HPDE6-E6E7 (cell line): ENCODE measurements at regions not wholly inside any gene's neighbourhood (a gene's known extent, or its start where the extent isn't known, plus 50 kb on each side); places are given as distances from the start of the nearest gene placed in this dataset.
A peak's percentile ranks its signal among the peaks of the same experiment; 100 is the strongest.

Source experiments
- DNase-seq: peaks from one replicate; pipeline ENCODE4 v3.0.0; 2011; ENCODE audit warnings: missing footprints; ENCODE audit errors: extremely low spot score

DNA sequence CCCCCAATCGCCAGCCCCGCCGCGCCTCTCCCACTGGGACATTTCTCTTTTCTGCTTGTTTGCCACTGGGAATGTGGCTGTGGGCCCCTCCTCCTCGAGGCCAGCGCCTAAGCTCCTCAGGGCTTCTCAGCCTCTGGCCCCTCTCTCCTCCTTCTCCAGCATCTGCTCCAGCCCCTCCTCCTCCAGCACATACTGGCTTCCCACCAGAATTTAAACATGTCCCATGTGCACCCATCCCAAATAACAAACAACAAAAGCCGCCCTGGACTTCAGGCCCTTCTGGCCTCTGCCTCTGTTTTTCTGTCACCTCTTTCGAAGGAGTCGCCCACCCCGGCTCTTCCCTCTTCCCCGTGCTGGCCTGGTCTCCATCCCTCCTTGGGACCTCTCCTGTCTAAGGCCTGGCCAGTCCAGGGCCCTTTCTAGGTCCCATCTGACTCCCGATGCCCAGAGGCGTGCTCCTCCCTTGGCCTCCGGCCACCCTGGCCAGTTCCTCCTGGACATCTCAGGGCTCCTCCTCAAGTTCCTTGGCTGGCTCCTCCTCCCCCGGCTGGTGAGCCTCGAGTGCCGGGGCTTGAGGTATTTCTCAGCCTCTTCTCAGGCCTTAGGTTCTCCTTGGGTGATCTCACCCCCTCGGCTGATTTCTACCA is 94.6 kb upstream of the SLC6A6 start:
- DNase-seq: no peak

DNA sequence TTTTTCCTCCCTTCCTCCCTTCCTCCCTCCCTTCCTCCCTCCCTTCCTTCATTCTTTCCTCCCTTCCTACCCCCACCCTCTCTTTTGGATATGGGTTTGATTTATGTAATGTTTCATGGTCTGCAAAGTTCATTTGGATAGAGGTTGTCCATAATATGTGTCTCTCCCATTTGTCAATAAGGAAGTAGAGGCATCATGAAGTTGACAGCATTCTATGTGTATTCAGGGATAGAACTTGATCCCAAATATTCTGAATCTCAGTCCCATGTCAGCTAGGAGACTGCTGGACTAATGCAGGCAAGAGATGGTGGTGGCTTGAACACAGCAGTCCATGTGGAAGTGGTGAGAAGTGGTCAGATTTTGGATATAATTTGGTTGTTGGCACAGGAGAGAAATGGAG is 90.7 kb upstream of the SLC6A6 start:
- DNase-seq: no peak

DNA sequence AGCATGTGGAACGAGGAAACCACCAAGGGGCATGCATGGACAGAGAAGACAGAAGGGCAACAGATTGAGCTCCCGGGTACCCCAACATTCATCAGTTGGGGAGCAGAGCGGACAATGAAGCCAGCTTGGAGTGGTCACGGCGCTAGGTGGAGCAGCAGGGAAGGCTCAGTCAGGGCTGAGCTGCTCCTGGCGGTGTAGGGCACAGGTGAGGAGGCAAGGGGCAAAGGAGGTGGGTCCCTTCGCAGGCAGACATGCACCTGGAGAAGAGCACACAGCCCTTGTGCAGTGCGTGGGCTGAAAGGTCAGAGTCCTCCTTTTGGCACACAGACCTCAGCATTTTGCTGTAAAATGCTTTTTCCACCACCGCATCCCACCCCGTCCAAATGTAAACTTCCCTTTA is 90.0 kb upstream of the SLC6A6 start:
- no peak for DNase-seq

DNA sequence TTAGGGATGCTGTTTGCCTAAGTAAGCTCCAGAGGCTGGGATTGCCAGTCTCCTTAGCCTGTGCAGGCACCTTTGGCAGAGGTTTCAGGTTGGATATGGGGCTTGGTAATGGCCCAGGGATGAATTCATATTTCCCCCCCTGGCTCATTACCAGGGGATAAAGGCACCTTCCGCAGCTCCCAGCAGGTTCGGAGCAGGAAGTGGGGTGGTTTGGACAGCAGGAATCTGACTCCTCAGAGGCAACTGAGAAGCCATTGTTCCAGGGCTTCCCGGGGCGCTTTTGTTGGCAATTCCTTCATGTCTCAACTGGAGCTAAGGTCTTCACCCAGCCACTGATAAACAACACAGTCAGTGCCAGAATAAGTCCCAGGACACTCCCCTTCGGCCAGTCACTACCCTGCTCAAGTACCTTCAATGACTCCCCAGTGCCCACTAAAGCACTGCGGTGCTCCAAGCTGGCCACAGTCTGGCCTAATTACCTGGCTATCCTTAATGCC is 85.3 kb upstream of the SLC6A6 start:
- DNase-seq: no peak

DNA sequence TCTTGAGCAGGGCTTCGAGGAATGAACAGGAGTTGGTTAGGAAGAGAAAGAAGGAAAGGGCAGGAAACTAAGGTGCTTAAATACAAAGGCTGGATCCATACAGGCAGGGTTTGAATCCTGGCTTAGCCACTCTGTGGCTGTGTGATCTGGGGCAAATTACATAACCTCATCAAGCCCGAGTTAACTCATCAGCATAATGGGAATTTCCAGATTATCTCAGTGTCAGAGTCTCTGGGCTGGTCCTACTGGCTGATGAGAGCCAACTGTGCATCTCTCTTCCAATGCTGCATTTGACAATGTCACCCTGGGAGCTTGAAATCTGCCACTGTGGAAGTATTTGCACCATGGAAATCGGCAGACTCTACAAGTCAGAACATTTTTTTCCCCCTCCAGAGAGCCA is 83.8 kb upstream of the SLC6A6 start:
- DNase-seq: no peak

DNA sequence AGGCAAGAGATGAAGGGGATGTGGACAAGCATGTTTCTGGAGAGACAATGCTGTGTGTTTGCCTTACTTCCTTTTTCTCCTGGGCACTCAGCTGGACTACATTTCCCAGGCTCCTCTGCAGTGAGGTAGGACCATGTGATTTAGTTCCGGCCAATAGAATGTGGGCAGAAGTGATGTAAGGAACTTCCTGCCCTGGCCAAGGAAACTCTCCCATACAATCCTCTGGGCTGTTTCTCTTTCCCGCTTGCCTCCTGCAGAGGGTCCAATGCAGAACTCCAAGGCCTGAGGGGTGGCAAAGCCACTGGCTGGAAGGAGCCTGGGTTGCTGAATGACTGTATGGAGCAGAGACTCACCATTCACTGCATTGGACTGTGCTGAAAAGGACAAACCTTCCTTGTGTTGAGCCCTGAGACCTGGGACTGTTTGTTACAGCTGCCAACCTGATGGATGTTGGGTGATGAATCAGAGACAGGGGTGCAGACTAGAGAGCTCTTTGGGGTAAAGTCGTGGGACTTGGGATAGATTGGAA is 82.7 kb upstream of the SLC6A6 start:
- no peak for DNase-seq

DNA sequence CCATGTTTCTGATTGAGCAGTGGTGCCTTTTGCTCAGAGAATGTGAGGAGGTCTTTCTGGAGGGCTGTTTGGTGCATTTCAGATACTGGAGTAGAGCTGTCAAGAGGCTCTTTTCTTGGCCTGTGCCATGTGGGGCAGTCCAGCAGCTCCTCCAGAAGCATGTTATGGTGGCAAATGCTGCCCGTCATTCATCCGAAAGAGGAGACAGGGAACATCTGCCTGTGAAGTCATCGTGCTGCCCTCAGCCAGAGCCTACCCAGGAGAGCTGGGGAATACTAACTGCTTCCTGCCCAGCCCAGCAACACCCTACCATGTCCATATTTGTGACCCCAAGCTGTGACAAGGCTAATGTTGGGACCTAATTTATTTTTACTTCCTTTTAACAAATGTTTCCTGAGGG is 82.2 kb upstream of the SLC6A6 start:
- DNase-seq: no peak

DNA sequence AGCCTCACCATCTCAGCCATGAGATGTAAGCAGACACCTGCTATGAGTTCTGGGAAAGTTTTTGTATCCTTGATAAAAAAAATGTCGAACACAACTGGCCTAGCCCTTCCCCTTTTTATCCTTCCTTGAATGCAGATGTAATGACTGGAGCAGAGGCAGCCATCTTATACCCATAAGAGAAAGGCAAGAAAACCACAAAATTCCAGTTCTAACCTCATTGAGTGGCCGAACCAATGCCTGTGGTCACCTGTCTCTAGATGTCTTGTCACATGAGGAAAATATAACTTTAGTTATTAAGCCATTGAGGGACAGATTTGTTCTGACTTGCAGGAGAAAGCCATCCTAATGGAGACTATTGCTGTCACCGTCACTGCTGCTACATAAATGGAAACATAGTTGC is 80.4 kb upstream of the SLC6A6 start:
- DNase-seq: no peak

DNA sequence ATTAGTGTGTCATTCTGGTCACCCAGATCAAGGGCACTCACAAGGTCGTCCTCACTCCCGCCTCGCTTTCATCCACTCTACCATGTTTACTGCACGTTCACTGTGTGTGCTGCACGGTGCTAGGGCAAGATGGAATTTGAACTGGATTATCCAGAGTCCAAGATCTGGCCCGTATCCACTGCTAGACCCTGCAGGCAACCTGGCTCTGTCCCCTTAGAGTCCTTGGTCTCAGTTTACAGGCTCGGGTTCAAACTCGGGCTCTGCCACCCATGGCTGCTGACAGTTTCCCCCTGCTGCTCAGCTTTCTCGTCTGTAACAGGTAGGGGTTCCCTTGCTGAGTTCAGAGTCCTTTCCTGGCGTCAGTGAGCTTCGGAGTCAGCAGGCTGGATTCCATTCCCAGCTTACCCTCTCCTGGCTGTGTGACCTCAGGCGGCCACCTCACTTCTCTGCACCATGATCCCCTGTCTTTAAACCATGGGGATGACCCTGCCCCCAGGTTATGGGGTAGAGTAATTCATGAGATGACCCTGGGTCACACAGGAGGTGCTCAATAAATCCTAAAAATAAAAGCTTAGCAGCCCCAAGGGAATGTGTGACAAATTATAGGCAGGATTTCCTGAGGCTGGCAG is 79.6 kb upstream of the SLC6A6 start:
- no peak for DNase-seq

DNA sequence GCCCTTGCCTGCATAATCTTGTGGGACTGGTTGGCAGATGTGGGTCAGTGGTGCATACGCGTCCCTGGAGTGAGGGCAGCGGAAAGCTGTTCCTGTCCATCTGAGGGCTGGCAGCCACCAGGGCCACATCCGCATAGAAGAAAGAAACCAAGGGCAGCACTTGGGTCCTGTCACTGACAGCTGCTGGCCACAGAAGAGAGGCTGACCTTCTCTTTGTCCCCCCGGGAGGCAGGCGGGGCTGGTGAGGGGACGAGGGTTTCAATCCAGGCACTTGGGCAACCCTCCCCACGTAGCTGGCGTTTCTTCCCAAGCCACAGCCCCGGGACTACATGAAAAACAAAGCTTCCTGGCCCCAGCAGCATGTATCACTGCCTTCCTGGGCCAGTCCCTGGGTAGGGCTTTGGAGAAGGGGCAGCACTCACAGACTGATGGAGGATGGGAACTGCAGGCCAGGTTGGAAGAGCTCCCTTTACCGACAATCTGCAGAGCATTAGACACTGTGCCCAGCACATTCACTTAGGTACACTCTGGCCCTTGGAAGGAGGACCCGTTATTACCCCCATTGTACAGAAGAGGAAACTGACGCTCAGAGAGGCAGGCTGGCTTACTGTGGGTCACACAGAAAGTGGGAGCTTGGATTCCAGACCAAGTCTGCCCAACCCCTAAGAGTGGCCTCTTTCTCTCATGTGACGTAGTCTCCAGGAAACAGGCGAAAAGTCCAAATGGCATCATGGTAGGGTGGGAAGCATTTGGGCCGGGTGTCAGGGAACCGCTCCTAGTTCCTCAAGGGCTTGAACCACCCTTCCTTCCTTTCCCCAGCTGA is 78.8 kb upstream of the SLC6A6 start:
- no peak for DNase-seq

DNA sequence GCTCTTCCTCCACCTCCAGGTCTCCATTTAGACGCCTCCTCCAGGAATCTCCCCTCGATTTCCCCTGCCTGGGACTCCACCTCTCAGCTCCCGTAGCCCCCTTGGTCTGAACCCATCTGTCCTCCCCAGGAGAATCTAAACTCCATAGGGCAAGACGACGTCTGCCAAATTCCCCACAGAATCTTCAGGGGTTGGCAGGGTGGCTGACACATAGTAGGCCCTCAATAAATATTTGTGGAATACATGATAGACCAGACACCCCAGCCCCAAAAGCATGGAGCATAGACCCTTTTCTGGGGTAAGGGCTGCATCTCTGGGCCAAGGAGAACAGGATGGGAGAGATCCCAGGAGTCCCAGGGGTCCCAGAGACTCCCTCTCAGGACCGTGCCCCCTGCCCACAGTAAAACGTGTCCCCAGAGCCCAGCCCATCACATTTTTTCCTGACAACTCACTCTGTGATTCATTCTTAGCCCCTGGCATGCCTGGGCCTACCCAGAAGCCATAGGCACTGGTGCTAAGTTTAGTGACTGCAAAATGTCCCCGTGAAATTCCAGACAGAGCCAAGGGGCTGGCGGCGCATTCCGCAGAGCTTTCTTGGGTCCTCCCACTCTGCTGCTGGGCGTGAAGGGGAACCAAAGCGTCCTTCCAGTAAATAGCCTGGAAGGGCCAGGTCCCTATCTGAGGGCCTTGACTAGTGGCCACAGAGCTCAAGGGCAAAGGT is 78.0 kb upstream of the SLC6A6 start:
- DNase-seq: no peak

DNA sequence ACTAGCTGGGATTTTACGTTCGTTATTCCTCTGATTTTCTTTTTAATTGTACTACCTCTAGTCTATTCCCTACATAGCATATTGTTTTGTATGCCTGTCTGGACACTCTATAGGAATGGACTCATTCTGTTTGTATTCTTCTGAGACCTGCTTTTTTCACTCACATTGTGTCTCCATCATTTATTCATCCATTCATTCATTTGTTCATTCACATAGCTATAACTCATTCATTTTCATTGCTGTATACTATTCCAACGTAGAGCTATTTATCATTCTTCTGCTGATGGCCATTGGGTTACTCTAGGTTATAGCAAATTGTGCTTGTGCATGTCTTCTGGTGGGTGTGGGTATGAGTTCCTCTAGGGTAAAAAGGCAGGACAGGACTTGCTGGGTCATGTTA is 74.0 kb upstream of the SLC6A6 start:
- DNase-seq: no peak

DNA sequence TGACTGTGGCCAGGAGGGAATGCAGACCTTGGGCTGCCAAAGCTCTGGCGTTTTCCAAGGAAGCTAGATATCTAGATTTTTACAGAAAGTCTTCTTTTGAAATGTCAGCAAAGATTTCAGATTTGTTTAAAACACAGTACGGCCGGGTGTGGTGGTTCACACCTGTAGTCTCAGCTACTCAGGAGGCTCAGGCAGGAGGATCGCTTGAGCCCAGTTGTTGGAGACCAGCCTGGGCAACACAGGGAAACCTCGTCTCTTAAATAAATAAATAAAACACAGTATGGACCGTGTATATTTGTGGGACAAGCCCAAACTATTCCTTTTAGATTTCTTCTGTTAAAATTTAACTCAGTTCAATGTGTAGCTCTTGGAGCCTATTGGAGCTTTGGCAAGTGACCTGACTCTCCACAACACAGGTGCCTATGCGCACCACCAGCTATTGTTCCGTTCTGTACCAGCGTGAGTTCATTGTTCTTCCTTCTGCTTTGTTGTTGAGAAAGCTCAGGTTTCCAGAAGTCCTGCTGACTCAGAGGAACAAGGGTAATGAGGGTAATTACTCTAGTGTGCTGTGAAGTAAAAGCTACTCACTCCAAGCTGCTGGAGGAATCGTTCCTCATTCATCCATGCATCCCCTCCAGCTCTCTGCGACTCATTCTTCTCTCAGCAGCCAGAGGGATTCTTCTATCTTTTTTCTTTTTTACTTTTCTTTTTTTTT is 73.1 kb upstream of the SLC6A6 start:
- peak; percentile 31 for DNase-seq

DNA sequence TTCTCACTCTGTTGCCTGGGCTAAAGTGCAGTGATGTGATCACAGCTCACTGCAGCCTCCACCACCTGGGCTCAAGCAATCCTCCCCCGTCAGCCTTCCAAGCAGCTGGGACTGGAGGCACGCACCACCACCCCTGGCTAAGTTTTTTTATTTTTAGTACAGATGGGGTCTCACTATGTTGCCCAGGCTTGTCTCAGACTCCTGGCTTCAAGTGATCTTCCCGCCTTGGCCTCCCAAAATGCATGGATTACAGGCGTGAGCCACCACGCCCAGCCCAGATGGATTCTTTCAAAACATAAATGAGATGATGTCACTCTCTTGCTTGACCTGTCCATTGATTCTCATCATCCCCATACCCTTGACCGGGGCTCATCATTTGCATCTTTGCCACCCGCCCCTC is 72.6 kb upstream of the SLC6A6 start:
- no peak for DNase-seq

DNA sequence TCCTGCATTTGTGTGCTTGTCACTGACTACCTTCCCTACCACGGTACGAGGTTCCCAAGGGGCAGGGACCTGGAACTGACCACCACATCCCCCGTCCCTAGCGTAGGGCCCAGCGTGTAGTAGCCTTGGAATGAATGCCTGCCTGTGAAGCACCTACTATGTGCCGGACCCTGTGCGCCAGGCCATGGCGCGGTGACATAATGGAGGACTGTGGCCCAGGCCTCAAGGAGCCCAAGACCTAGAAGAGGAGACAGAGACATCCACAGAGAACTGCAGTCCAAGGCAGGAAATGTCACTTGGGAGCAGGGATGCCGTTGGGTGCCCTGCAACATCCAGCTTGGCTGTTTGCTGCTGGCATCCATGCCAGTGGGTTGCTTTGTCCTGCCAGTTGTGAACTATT is 71.9 kb upstream of the SLC6A6 start:
- DNase-seq: no peak

DNA sequence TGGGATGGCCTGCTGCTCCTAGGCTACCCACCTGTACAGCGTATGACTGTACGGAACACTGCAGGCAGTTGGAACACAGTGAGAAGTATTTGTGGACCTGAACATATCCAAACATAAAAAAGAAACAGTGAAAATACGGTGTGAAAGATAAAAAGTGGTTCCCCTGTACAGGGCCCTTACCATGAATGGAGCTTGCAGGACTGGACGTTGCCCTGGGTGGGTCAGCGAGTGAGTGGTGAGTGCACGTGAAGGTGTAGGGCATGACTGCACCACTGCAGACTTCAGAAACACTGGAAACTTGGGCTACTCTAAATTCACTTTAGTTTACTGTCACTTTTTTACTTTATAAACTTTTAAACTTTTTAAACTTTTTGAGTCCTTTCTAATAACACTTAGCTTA is 71.2 kb upstream of the SLC6A6 start:
- DNase-seq: no peak

DNA sequence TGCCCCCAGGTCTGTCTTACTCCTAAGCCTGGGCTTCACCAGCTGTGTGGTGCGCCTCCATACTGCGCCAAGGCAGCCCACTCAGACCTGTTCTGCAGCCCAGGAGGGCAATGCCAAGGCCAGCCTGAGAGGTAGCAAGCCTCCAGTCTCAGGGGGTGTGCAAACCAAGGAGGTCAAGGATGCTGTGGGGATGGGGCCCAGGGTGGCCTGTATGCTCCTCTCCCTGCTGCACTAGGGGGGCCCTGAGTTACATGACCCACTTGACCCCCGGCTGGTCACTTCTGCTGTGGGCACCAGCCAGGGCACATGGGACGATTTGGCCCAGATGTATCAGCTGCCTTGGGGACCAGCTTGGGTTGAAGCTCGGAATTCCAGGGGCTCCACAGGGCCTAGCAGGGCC is 70.0 kb upstream of the SLC6A6 start:
- DNase-seq: no peak

DNA sequence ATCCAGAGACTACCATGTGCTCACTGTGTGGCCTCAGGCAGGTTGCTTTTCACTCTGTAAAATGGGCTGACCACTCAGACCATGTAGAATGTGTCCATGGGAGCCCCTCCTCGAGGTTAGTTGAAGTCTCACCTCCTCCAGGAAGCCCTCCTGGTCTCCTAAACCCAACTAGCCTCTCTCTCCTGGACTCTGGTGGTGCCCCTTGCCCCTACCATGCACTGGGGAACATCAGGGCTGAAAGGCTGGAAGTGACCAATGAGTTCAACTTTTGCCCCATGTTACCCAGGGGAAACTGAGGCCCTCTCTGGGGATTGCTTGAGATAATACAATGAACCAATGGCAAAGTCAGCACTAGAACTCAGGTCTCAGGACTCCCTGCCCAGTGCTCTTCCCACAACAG is 69.2 kb upstream of the SLC6A6 start:
- DNase-seq: no peak

DNA sequence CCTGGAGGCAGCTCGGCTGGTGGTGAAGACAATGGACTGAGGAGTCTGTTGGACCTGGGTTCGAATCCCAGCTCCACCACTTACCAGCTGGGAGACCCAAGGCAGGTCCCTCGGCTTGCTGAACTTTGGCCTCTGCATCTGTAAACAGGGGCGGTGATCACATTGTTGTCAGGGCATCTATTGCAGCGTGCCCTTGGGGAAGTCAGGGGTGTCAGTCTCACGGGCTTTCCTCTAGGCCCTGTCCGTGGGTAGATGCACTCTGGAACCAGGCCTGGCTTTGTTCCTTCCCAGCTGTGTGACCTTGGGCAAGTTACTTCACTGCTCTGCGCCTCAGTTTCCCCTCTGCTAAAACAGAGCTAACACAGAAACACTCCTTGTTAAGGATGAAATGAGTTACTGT is 68.8 kb upstream of the SLC6A6 start:
- no peak for DNase-seq

DNA sequence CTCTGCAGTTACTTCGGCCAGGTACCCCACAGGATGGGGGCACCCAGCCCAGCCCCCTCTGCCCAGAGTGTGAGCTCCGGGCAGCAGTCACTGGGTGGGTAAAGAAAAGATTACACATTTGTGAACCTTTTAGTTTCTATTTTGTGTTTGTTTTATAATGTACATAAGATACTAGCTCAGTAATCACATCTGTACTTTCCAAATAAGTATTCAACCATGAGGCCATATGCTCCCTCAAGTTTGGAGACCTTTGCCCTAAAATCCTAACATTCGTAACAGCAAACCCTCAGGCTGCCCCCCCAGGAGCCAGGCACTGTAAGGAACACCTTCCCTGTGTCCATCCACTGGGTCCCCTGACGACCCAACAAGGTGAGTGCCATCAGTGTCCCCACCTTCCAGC is 68.3 kb upstream of the SLC6A6 start:
- DNase-seq: no peak

DNA sequence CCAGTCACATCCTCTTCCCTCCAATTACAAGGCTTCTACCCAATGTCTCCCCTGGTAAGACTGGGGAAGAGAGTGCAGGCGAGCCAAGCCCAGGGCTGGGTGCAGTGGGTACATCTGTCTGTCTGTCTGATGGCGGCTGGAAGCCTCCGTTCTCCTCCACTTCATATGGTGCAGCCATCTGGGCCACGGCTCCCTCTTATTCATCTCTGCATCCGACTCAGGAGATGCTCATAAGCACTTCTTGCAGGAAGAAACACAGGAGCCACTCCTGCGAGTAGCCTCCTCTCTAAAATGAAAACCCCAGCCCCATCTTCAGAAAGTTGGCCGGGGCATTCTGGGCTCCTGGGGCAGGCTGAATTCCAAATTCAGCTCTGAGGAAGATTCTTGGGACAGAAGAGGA is 67.5 kb upstream of the SLC6A6 start:
- no peak for DNase-seq
